H1 (cell line): ENCODE measurements at regions not wholly inside any gene's neighbourhood (a gene's known extent, or its start where the extent isn't known, plus 50 kb on each side); places are given as distances from the start of the nearest gene placed in this dataset.

Experiments used
- CTCF ChIA-PET: fragments of 300-600 bp; sonication (Branson Sonifier 250); formaldehyde crosslinking; loops from one replicate; lab custom pipeline; 2021; ENCODE audit not compliant: partially characterized antibody; lab: Charles Lee
- POLR2A ChIA-PET: fragments of 300-600 bp; sonication (Branson Sonifier 250); formaldehyde crosslinking; loops from one replicate; lab custom pipeline; 2021; ENCODE audit warnings: inconsistent platforms; ENCODE audit not compliant: partially characterized antibody; lab: Charles Lee
- DNase-seq, 2 experiments: peaks; one replicate each; pipeline versions ENCODE4 v3.0.0 to v3.0.0-alpha.2; 2010 to 2022; ENCODE audit warnings: low spot score in 2 of 2, low read depth in 1 of 2, mixed read lengths in 1 of 2
- FAIRE-seq: peaks from 2 replicates; lab custom pipeline; 2011; peaks lifted over from hg19 to GRCh38; lab: Jason Lieb, UNC
- H2AFZ ChIP-seq: 2 replicates; pipeline ENCODE4 v1.8.1; 2012; ENCODE audit warnings: low read length, inconsistent platforms
- H2AK5ac ChIP-seq: 2 replicates; pipeline ENCODE4 v1.6.1; 2013; ENCODE audit warnings: low read depth, low read length
- H2BK120ac ChIP-seq: replicated peaks from 2 replicates; pipeline ENCODE3; 2013; ENCODE audit warnings: low read depth, low read length, inconsistent platforms
- H2BK12ac ChIP-seq: 2 replicates; pipeline ENCODE4 v1.6.1; 2013; ENCODE audit warnings: low read depth, low read length
- H2BK15ac ChIP-seq: 2 replicates; pipeline ENCODE4 v1.6.1; 2013; ENCODE audit warnings: low read length
- H2BK20ac ChIP-seq: 2 replicates; pipeline ENCODE4 v1.6.1; 2013; ENCODE audit warnings: low read length
- H2BK5ac ChIP-seq: 2 replicates; pipeline ENCODE4 v1.6.1; 2013; ENCODE audit warnings: low read depth, low read length
- H3K14ac ChIP-seq: 2 replicates; pipeline ENCODE4 v1.6.1; 2013; ENCODE audit warnings: inconsistent platforms; ENCODE audit not compliant: insufficient read length
- H3K18ac ChIP-seq: 2 replicates; pipeline ENCODE4 v1.6.1; 2013; ENCODE audit warnings: low read length; ENCODE audit errors: extremely low read depth
- H3K23ac ChIP-seq: 2 replicates; pipeline ENCODE4 v1.6.1; 2013; ENCODE audit warnings: inconsistent platforms; ENCODE audit not compliant: insufficient read length
- H3K23me2 ChIP-seq: 2 replicates; pipeline ENCODE4 v1.6.1; 2013; ENCODE audit warnings: low read depth, low read length
- H3K27ac ChIP-seq: 2 replicates; pipeline ENCODE4 v1.6.1; 2011; ENCODE audit warnings: low read depth, low read length, inconsistent platforms
- H3K27me3 ChIP-seq, 4 experiments: replicated peaks in 1 of 4; 1 replicate in 1 of 4; 2 replicates in 3 of 4; pipeline versions ENCODE4 v1.6.1 to v1.8.1; 2011 to 2013; ENCODE audit warnings: low read length in 3 of 4, mild to moderate bottlenecking in 3 of 4, inconsistent platforms in 2 of 4, mixed read lengths in 2 of 4, moderate library complexity in 1 of 4; ENCODE audit not compliant: control insufficient read depth in 3 of 4, insufficient read depth in 3 of 4; ENCODE audit errors: extremely low read depth in 1 of 4
- H3K36me3 ChIP-seq, 4 experiments: 2 replicates each; pipeline versions ENCODE4 v1.6.1 to v1.8.1; 2011 to 2013; ENCODE audit warnings: mild to moderate bottlenecking in 4 of 4, low read length in 3 of 4, moderate library complexity in 2 of 4, control low read depth in 1 of 4, inconsistent platforms in 1 of 4; ENCODE audit not compliant: insufficient read depth in 4 of 4, control insufficient read depth in 2 of 4
- H3K4ac ChIP-seq: replicated peaks from 2 replicates; pipeline ENCODE3; 2013; ENCODE audit warnings: low read length, low read depth, mixed read lengths, inconsistent platforms; ENCODE audit not compliant: insufficient read length
- H3K4me1 ChIP-seq, 4 experiments: replicated peaks in 1 of 4; 1 replicate in 1 of 4; 2 replicates in 3 of 4; pipeline versions ENCODE4 v1.6.1 to v1.8.1; 2011 to 2013; ENCODE audit warnings: low read length in 3 of 4, inconsistent platforms in 2 of 4, mixed read lengths in 1 of 4; ENCODE audit not compliant: insufficient read depth in 4 of 4, control insufficient read depth in 3 of 4
- H3K4me2 ChIP-seq, 2 experiments: 2 replicates each; pipeline versions ENCODE4 v1.6.1 to v1.8.1; 2011 to 2013; ENCODE audit warnings: low read depth in 2 of 2, low read length in 2 of 2, control low read depth in 1 of 2, inconsistent platforms in 1 of 2, mild to moderate bottlenecking in 1 of 2; ENCODE audit not compliant: insufficient read depth in 1 of 2
- H3K4me3 ChIP-seq, 4 experiments: fragments of 200-600, 300-600 bp in 1 of 4; sonication (generic), shearing (Covaris generic), sonication (Bioruptor Twin) in 1 of 4; 2 replicates each; pipeline versions ENCODE4 v1.5.1 to v1.8.1; 2011 to 2016; ENCODE audit warnings: low read length in 4 of 4, low read depth in 3 of 4, control low read depth in 2 of 4, inconsistent platforms in 2 of 4, mild to moderate bottlenecking in 2 of 4, mixed read lengths in 1 of 4, moderate library complexity in 1 of 4; ENCODE audit not compliant: insufficient read depth in 2 of 4; ENCODE audit errors: extremely low read depth in 1 of 4
- H3K56ac ChIP-seq: replicated peaks from 2 replicates; pipeline ENCODE3; 2013; ENCODE audit warnings: low read depth, mild to moderate bottlenecking, mixed read lengths, low read length, inconsistent platforms; ENCODE audit not compliant: insufficient read length
- H3K79me1 ChIP-seq: 2 replicates; pipeline ENCODE4 v1.6.1; 2013; ENCODE audit warnings: low read depth, low read length, control low read depth
- H3K79me2 ChIP-seq, 2 experiments: 2 replicates each; pipeline versions ENCODE4 v1.6.1 to v1.8.1; 2012 to 2013; ENCODE audit warnings: low read length in 2 of 2, mild to moderate bottlenecking in 2 of 2, inconsistent platforms in 1 of 2; ENCODE audit not compliant: insufficient read depth in 2 of 2, control insufficient read depth in 1 of 2
- H3K9ac ChIP-seq, 4 experiments: replicated peaks in 1 of 4; 1 replicate in 1 of 4; 2 replicates in 3 of 4; pipeline versions ENCODE4 v1.6.1 to v1.8.1; 2011 to 2013; ENCODE audit warnings: low read depth in 3 of 4, low read length in 3 of 4, control low read depth in 2 of 4, mild to moderate bottlenecking in 2 of 4, moderate library complexity in 2 of 4, inconsistent platforms in 1 of 4; ENCODE audit errors: extremely low read depth in 1 of 4
- H3K9me3 ChIP-seq, 2 experiments: 2 replicates each; pipeline versions ENCODE4 v1.6.1 to v1.8.1; 2012 to 2013; ENCODE audit warnings: mild to moderate bottlenecking in 2 of 2, moderate library complexity in 2 of 2, control low read depth in 1 of 2, inconsistent platforms in 1 of 2, low read depth in 1 of 2, low read length in 1 of 2, mixed read lengths in 1 of 2; ENCODE audit not compliant: insufficient read depth in 2 of 2
- H4K20me1 ChIP-seq, 2 experiments: replicated peaks in 1 of 2; 2 replicates each; pipeline versions ENCODE3 to v1.8.1; 2011 to 2013; ENCODE audit warnings: inconsistent platforms in 2 of 2, low read length in 2 of 2, mild to moderate bottlenecking in 1 of 2; ENCODE audit not compliant: insufficient read depth in 2 of 2, control insufficient read depth in 1 of 2
- H4K5ac ChIP-seq: 2 replicates; pipeline ENCODE4 v1.6.1; 2013; ENCODE audit warnings: low read length, low read depth, mixed read lengths, inconsistent platforms; ENCODE audit not compliant: insufficient read length
- H4K8ac ChIP-seq: 2 replicates; pipeline ENCODE4 v1.8.0; 2013; ENCODE audit warnings: mild to moderate bottlenecking, moderate library complexity, low read length, inconsistent platforms; ENCODE audit not compliant: insufficient read depth; ENCODE audit errors: extremely low read depth
- H4K91ac ChIP-seq: replicated peaks from 2 replicates; pipeline ENCODE3; 2013; ENCODE audit warnings: low read length, mixed read lengths, inconsistent platforms; ENCODE audit not compliant: insufficient read length
- BCL11A ChIP-seq, 2 experiments: IDR thresholded peaks; one replicate each; pipeline ENCODE4 v1.6.1; 2011; ENCODE audit warnings: low read depth in 2 of 2, low read length in 2 of 2, mild to moderate bottlenecking in 2 of 2
- CEBPB ChIP-seq: IDR thresholded peaks from 2 replicates; pipeline ENCODE4 v1.6.1; 2012; ENCODE audit warnings: low read depth, low read length
- CHD1 ChIP-seq: IDR thresholded peaks from 2 replicates; pipeline ENCODE4 v1.6.1; 2012; ENCODE audit warnings: low read depth, low read length, improper control_type of control experiment
- KDM5A ChIP-seq: fragments of 200-600 bp; IDR thresholded peaks from 2 replicates; pipeline ENCODE4 v1.7.1; 2012; ENCODE audit warnings: mild to moderate bottlenecking, low read length, inconsistent platforms, mixed read lengths
- SIRT6 ChIP-seq: IDR thresholded peaks from one replicate; pipeline ENCODE4 v1.7.1; 2012; ENCODE audit warnings: low read length, inconsistent platforms
- SP1 ChIP-seq: IDR thresholded peaks from 2 replicates; pipeline ENCODE4 v1.6.1; 2011; ENCODE audit warnings: low read depth, low read length
- TAF7 ChIP-seq: optimal IDR thresholded peaks from 2 replicates; pipeline ENCODE3; 2011; ENCODE audit warnings: low read depth, mild to moderate bottlenecking, inconsistent platforms, low read length, moderate library complexity, borderline replicate concordance
- ZNF274 ChIP-seq: IDR thresholded peaks from 2 replicates; pipeline ENCODE4 v1.7.0; 2012; ENCODE audit warnings: low read length, borderline replicate concordance; ENCODE audit errors: extremely low read depth
- WGBS, 2 experiments: shearing (Covaris generic) in 1 of 2; methylation state at CpG; one replicate each; pipeline versions ENCODE4 v1.1.6 to v1.1.7; 2013 to 2015; ENCODE audit warnings: low lambda C conversion rate in 2 of 2, mixed read lengths in 2 of 2, inconsistent platforms in 1 of 2, low coverage in 1 of 2, missing lambda C conversion rate in 1 of 2; ENCODE audit not compliant: insufficient replicate concordance in 2 of 2, insufficient coverage in 1 of 2, insufficient read length in 1 of 2; ENCODE audit errors: extremely low coverage in 1 of 2, missing lambda C conversion rate in 1 of 2; 5-methylcytosine and 5-hydroxymethylcytosine counted together
- TF ChIP-seq, protein P1 (sequence below): IDR thresholded peaks from 2 replicates; pipeline ENCODE4 v1.6.1; 2011; ENCODE audit warnings: low read depth, mild to moderate bottlenecking, low read length; ENCODE audit not compliant: insufficient read depth
- TF ChIP-seq, protein P2 (sequence below), 3 experiments: IDR thresholded peaks; 1 replicate in 2 of 3; 2 replicates in 1 of 3; pipeline versions ENCODE4 v1.5.1 to v1.6.1; 2011; ENCODE audit warnings: low read length in 3 of 3, mild to moderate bottlenecking in 3 of 3, inconsistent platforms in 2 of 3, low read depth in 1 of 3, moderate library complexity in 1 of 3; ENCODE audit not compliant: insufficient read depth in 1 of 3; ENCODE audit errors: control extremely low read depth in 1 of 3
- TF ChIP-seq, protein P3 (sequence below): IDR thresholded peaks from 2 replicates; pipeline ENCODE4 v1.6.1; 2012; ENCODE audit warnings: inconsistent platforms

DNA sequence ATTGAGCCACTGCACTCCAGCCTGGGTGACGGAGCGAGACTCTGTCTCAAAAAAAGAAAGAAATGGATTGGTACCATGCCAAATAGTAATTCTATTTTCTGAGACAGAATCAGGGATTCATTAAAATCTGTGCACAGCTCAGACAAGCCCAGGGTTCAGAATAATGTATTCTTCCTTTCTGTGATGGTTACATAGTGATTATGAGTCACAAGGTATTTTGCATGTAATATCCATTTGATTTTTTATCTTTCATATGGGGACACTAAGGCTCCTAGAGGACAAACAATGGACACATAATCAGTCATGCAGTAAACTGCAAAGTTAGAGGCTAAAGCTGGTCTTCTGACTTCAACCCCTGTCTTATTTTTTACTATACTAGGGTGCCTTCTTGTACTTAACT is 156.8 kb upstream of the COL8A1 start:
- H3K9me3 ChIP-seq = 0 out of 4 replicates have a peak, but pooled peaks cover 0 to 4% of the 10 kb centered on the region in 2 experiments
- H4K8ac ChIP-seq = no peak overlapping the region
- H2BK15ac ChIP-seq = no peak overlapping the region
- no peak overlapping the region for H4K5ac ChIP-seq
- no peaks in the 10 kb centered on the region for H4K20me1 ChIP-seq
- no peak overlapping the region for H3K56ac ChIP-seq
- H3K79me2 ChIP-seq = no peaks in the 10 kb centered on the region
- no peak overlapping the region for H3K14ac ChIP-seq
- CTCF ChIA-PET = interaction anchor here (0.5 kb wide), 1 partner anchor 371 kb away, joined by 3 read pairs; no protein-coding TSS in a partner anchor
- no peak overlapping the region for H3K4ac ChIP-seq
- H3K27me3 ChIP-seq = no peaks in the 10 kb centered on the region
- H3K23me2 ChIP-seq = no peaks in the 10 kb centered on the region
- no peaks in the 10 kb centered on the region for H3K79me1 ChIP-seq
- no peak overlapping the region for H3K23ac ChIP-seq
- H2BK20ac ChIP-seq = no peak overlapping the region
- DNase-seq (no peak), FAIRE-seq (no peak)
- H3K9ac ChIP-seq = no peak overlapping the region
- H3K4me1 ChIP-seq = peaks cover 0 to 3% (median 0%) of the 10 kb centered on the region in 4 experiments; a peak in 1 of 7 replicates
- WGBS, 2 experiments = 87% methylated on average over 2 of the region's 2 CpGs; no CpG with 5 or more reads in 1 of the 2 experiments
- no peak overlapping the region for H3K27ac ChIP-seq
- H3K36me3 ChIP-seq = no peaks in the 10 kb centered on the region
- H2BK5ac ChIP-seq = no peak overlapping the region
- no peak overlapping the region for H2AK5ac ChIP-seq
- no peak overlapping the region for H4K91ac ChIP-seq
- no peak overlapping the region for H2BK12ac ChIP-seq
- no peak overlapping the region for H3K4me2 ChIP-seq
- POLR2A ChIA-PET = no interaction called here
- no peak overlapping the region for H3K4me3 ChIP-seq
- H2BK120ac ChIP-seq = no peak overlapping the region
- H3K18ac ChIP-seq = no peak overlapping the region
- no peak overlapping the region for H2AFZ ChIP-seq
- TF ChIP-seq CEBPB = no peak
- TF ChIP-seq SIRT6 = no peak
- TF ChIP-seq, protein P1, sequence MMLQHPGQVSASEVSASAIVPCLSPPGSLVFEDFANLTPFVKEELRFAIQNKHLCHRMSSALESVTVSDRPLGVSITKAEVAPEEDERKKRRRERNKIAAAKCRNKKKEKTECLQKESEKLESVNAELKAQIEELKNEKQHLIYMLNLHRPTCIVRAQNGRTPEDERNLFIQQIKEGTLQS = no peak
- TF ChIP-seq, protein P2, sequence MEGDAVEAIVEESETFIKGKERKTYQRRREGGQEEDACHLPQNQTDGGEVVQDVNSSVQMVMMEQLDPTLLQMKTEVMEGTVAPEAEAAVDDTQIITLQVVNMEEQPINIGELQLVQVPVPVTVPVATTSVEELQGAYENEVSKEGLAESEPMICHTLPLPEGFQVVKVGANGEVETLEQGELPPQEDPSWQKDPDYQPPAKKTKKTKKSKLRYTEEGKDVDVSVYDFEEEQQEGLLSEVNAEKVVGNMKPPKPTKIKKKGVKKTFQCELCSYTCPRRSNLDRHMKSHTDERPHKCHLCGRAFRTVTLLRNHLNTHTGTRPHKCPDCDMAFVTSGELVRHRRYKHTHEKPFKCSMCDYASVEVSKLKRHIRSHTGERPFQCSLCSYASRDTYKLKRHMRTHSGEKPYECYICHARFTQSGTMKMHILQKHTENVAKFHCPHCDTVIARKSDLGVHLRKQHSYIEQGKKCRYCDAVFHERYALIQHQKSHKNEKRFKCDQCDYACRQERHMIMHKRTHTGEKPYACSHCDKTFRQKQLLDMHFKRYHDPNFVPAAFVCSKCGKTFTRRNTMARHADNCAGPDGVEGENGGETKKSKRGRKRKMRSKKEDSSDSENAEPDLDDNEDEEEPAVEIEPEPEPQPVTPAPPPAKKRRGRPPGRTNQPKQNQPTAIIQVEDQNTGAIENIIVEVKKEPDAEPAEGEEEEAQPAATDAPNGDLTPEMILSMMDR (IDR thresholded peaks at IDR 0.05; ENCODE audit: control extremely low read depth in 1 of 3, insufficient read depth in 1 of 3, low read depth in 1 of 3, low read length in 3 of 3) = no peak
- TF ChIP-seq TAF7 = no peak
- TF ChIP-seq CHD1 = no peak
- TF ChIP-seq BCL11A (IDR thresholded peaks at IDR 0.05; ENCODE audit: low read depth in 2 of 2, low read length in 2 of 2) = no peak
- no peak for TF ChIP-seq SP1
- no peak for TF ChIP-seq KDM5A
- no peak for TF ChIP-seq ZNF274
- TF ChIP-seq, protein P3, sequence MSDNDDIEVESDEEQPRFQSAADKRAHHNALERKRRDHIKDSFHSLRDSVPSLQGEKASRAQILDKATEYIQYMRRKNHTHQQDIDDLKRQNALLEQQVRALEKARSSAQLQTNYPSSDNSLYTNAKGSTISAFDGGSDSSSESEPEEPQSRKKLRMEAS = no peak
